ENCODE measurements at regions not wholly inside any gene's neighbourhood (a gene's known extent, or its start where the extent isn't known, plus 50 kb on each side); places are given as distances from the start of the nearest gene placed in this dataset.
"Not testable (repeated sequence)": the region's sequence is repeated elsewhere in the genome, so short reads cannot be mapped to it uniquely, and the experiment has no call there.

- not testable (repeated sequence) for TF ChIP-seq CTCF (IDR thresholded peaks at IDR 0.05; ENCODE audit: low read length); EZH2 (IDR thresholded peaks at IDR 0.05; ENCODE audit: borderline replicate concordance, low read length)
These were observed 75.5 kb upstream of the PLGLB2 start for GRCh38 chr2:87672404-87672803.
